Activated T-cell treated with anti-CD3 and anti-CD28 coated beads, Interleukin-2, amount 50 U/mL, for 24 hours (primary cell): ENCODE measurements at regions not wholly inside any gene's neighbourhood (a gene's known extent, or its start where the extent isn't known, plus 50 kb on each side); places are given as distances from the start of the nearest gene placed in this dataset.

Source experiments
- DNase-seq: peaks from one replicate; pipeline ENCODE4 v3.0.0-alpha.2; 2020
- H3K27ac Mint-ChIP-seq: 2 replicates; pipeline ENCODE4 v1.8.0; 2020; ENCODE audit warnings: mild to moderate bottlenecking, mixed read lengths
- H3K27me3 Mint-ChIP-seq: 2 replicates; pipeline ENCODE4 v1.8.0; 2020; ENCODE audit warnings: mixed read lengths
- H3K36me3 Mint-ChIP-seq: 2 replicates; pipeline ENCODE4 v1.8.0; 2020; ENCODE audit warnings: low read depth, mixed read lengths
- H3K4me1 Mint-ChIP-seq: 2 replicates; pipeline ENCODE4 v1.8.0; 2020; ENCODE audit warnings: low read depth, mixed read lengths
- H3K4me3 Mint-ChIP-seq: 2 replicates; pipeline ENCODE4 v1.8.0; 2020; ENCODE audit warnings: mild to moderate bottlenecking, moderate library complexity, mixed read lengths
- H3K9me3 Mint-ChIP-seq: 2 replicates; pipeline ENCODE4 v1.8.0; 2020; ENCODE audit warnings: mixed read lengths

GRCh38 chr1:232489256-232489655, 140.7 kb downstream of the SIPA1L2 start:
- H3K9me3 Mint-ChIP-seq: no peaks in the 10 kb centered on the region

GRCh38 chr1:232487236-232487635, 142.7 kb downstream of the SIPA1L2 start:
- Mint-ChIP-seq H3K36me3 (peaks cover 5% of the 10 kb centered on the region), H3K27me3 (no peaks in the 10 kb centered on the region), H3K27ac (no peak overlapping the region), H3K4me1 (peaks cover 3% of the 10 kb centered on the region), H3K4me3 (no peak overlapping the region), H3K9me3 (no peaks in the 10 kb centered on the region)
- no peak for DNase-seq

More at GRCh38 chr1:232489256-232489655, 140.7 kb downstream of the SIPA1L2 start:
- Mint-ChIP-seq H3K27me3 (no peaks in the 10 kb centered on the region), H3K36me3 (no peaks in the 10 kb centered on the region), H3K27ac (no peak overlapping the region), H3K4me3 (no peak overlapping the region), H3K4me1 (peaks cover 3% of the 10 kb centered on the region)
- no peak for DNase-seq

- no peak for DNase-seq
- H3K27me3 Mint-ChIP-seq: no peaks in the 10 kb centered on the region
Observed at GRCh38 chr1:232486454-232487207, 143.3 kb downstream of the SIPA1L2 start.

GRCh38 chr1:232486006-232486405, 143.9 kb downstream of the SIPA1L2 start:
- DNase-seq: no peak
- H3K4me3 Mint-ChIP-seq: no peak overlapping the region
- H3K36me3 Mint-ChIP-seq: peaks cover 9% of the 10 kb centered on the region
- H3K27ac Mint-ChIP-seq: no peak overlapping the region
- no peaks in the 10 kb centered on the region for H3K9me3 Mint-ChIP-seq
- no peaks in the 10 kb centered on the region for H3K27me3 Mint-ChIP-seq
- peaks cover 3% of the 10 kb centered on the region for H3K4me1 Mint-ChIP-seq

More at GRCh38 chr1:232486454-232487207, 143.3 kb downstream of the SIPA1L2 start:
- H3K4me3 Mint-ChIP-seq: no peak overlapping the region
- no peak overlapping the region for H3K27ac Mint-ChIP-seq
- no peaks in the 10 kb centered on the region for H3K9me3 Mint-ChIP-seq
- H3K36me3 Mint-ChIP-seq: peaks cover 9% of the 10 kb centered on the region
- H3K4me1 Mint-ChIP-seq: peaks cover 3% of the 10 kb centered on the region

GRCh38 chr1:232484856-232485255, 145.1 kb downstream of the SIPA1L2 start:
- Mint-ChIP-seq H3K27me3 (no peaks in the 10 kb centered on the region), H3K4me1 (peaks cover 3% of the 10 kb centered on the region)

GRCh38 chr1:232483826-232484225, 146.1 kb downstream of the SIPA1L2 start:
- Mint-ChIP-seq H3K36me3 (peaks cover 9% of the 10 kb centered on the region), H3K4me1 (peaks cover 3% of the 10 kb centered on the region), H3K27ac (no peak overlapping the region), H3K9me3 (no peaks in the 10 kb centered on the region), H3K27me3 (no peaks in the 10 kb centered on the region), H3K4me3 (no peak overlapping the region)
- no peak for DNase-seq

More at GRCh38 chr1:232484856-232485255, 145.1 kb downstream of the SIPA1L2 start:
- Mint-ChIP-seq H3K36me3 (peaks cover 9% of the 10 kb centered on the region), H3K27ac (no peak overlapping the region), H3K4me3 (no peak overlapping the region), H3K9me3 (no peaks in the 10 kb centered on the region)
- DNase-seq: no peak

- no peak overlapping the region for H3K27ac Mint-ChIP-seq
- H3K9me3 Mint-ChIP-seq: no peaks in the 10 kb centered on the region
- no peak overlapping the region for H3K4me3 Mint-ChIP-seq
- DNase-seq: no peak
- peaks cover 8% of the 10 kb centered on the region for H3K27me3 Mint-ChIP-seq
- H3K4me1 Mint-ChIP-seq: no peaks in the 10 kb centered on the region
- H3K36me3 Mint-ChIP-seq: peaks cover 9% of the 10 kb centered on the region
Observed at GRCh38 chr1:232481091-232481490, 148.8 kb downstream of the SIPA1L2 start.

- Mint-ChIP-seq H3K36me3 (peaks cover 4% of the 10 kb centered on the region), H3K4me3 (no peak overlapping the region), H3K27me3 (peaks cover 8% of the 10 kb centered on the region), H3K4me1 (no peaks in the 10 kb centered on the region), H3K9me3 (no peaks in the 10 kb centered on the region), H3K27ac (no peak overlapping the region)
- no peak for DNase-seq
Observed at GRCh38 chr1:232477728-232478127, 152.2 kb downstream of the SIPA1L2 start.

- Mint-ChIP-seq H3K4me1 (peaks cover 2% of the 10 kb centered on the region), H3K4me3 (no peak overlapping the region), H3K27me3 (peaks cover 8% of the 10 kb centered on the region), H3K36me3 (no peaks in the 10 kb centered on the region), H3K27ac (no peak overlapping the region), H3K9me3 (no peaks in the 10 kb centered on the region)
- DNase-seq: no peak
Observed at GRCh38 chr1:232476538-232476950, 153.4 kb downstream of the SIPA1L2 start.

GRCh38 chr1:232474826-232475225, 155.1 kb downstream of the SIPA1L2 start:
- DNase-seq: no peak
- Mint-ChIP-seq H3K36me3 (no peaks in the 10 kb centered on the region), H3K4me3 (no peak overlapping the region), H3K27ac (no peak overlapping the region), H3K27me3 (peaks cover 8% of the 10 kb centered on the region), H3K4me1 (peaks cover 7% of the 10 kb centered on the region), H3K9me3 (no peaks in the 10 kb centered on the region)

GRCh38 chr1:232473900-232474299, 156.0 kb downstream of the SIPA1L2 start:
- H3K27ac Mint-ChIP-seq: no peak overlapping the region
- H3K4me1 Mint-ChIP-seq: peaks cover 7% of the 10 kb centered on the region
- H3K4me3 Mint-ChIP-seq: no peak overlapping the region
- no peaks in the 10 kb centered on the region for H3K9me3 Mint-ChIP-seq
- DNase-seq: no peak
- H3K27me3 Mint-ChIP-seq: peaks cover 8% of the 10 kb centered on the region
- H3K36me3 Mint-ChIP-seq: no peaks in the 10 kb centered on the region

- H3K9me3 Mint-ChIP-seq: no peaks in the 10 kb centered on the region
- H3K36me3 Mint-ChIP-seq: no peaks in the 10 kb centered on the region
- H3K27me3 Mint-ChIP-seq: peaks cover 8% of the 10 kb centered on the region
- DNase-seq: no peak
- peaks cover 7% of the 10 kb centered on the region for H3K4me1 Mint-ChIP-seq
- no peak overlapping the region for H3K4me3 Mint-ChIP-seq
- H3K27ac Mint-ChIP-seq: no peak overlapping the region
Observed at GRCh38 chr1:232473324-232473723, 156.6 kb downstream of the SIPA1L2 start.

- no peak overlapping the region for H3K4me3 Mint-ChIP-seq
- H3K27me3 Mint-ChIP-seq: peaks cover 7% of the 10 kb centered on the region
Observed at GRCh38 chr1:232472485-232473041, 157.4 kb downstream of the SIPA1L2 start.

GRCh38 chr1:232471250-232471649, 158.7 kb downstream of the SIPA1L2 start:
- peaks cover 13% of the 10 kb centered on the region for H3K4me1 Mint-ChIP-seq
- no peaks in the 10 kb centered on the region for H3K9me3 Mint-ChIP-seq
- no peaks in the 10 kb centered on the region for H3K27me3 Mint-ChIP-seq
- no peaks in the 10 kb centered on the region for H3K36me3 Mint-ChIP-seq
- H3K27ac Mint-ChIP-seq: no peak overlapping the region
- no peak overlapping the region for H3K4me3 Mint-ChIP-seq
- DNase-seq: no peak

More at GRCh38 chr1:232472485-232473041, 157.4 kb downstream of the SIPA1L2 start:
- peaks cover 9% of the 10 kb centered on the region for H3K4me1 Mint-ChIP-seq
- H3K27ac Mint-ChIP-seq: no peak overlapping the region
- no peaks in the 10 kb centered on the region for H3K36me3 Mint-ChIP-seq
- no peaks in the 10 kb centered on the region for H3K9me3 Mint-ChIP-seq
- no peak for DNase-seq

GRCh38 chr1:232470711-232471110, 159.2 kb downstream of the SIPA1L2 start:
- Mint-ChIP-seq H3K27ac (no peak overlapping the region), H3K36me3 (no peaks in the 10 kb centered on the region), H3K4me3 (no peak overlapping the region), H3K9me3 (no peaks in the 10 kb centered on the region), H3K4me1 (peaks cover 13% of the 10 kb centered on the region), H3K27me3 (no peaks in the 10 kb centered on the region)
- DNase-seq: no peak
